Nephron (organoid): ENCODE measurements at regions not wholly inside any gene's neighbourhood (a gene's known extent, or its start where the extent isn't known, plus 50 kb on each side); places are given as distances from the start of the nearest gene placed in this dataset.
A peak's percentile ranks its signal among the peaks of the same experiment; 100 is the strongest.
"Not testable (repeated sequence)": the region's sequence is repeated elsewhere in the genome, so short reads cannot be mapped to it uniquely, and the experiment has no call there.

Experiments
- H3K27ac Mint-ChIP-seq, 3 experiments: 2 replicates each; pipeline ENCODE4 v1.8.0; 2020; ENCODE audit warnings: mixed read lengths in 3 of 3, mild to moderate bottlenecking in 2 of 3, moderate library complexity in 1 of 3
- H3K27me3 Mint-ChIP-seq: 2 replicates; pipeline ENCODE4 v1.8.0; 2021; ENCODE audit warnings: low read depth, mild to moderate bottlenecking, moderate library complexity, mixed read lengths
- H3K36me3 Mint-ChIP-seq: 2 replicates; pipeline ENCODE4 v1.8.0; 2020; ENCODE audit warnings: low read depth, mixed read lengths
- H3K4me1 Mint-ChIP-seq: 2 replicates; pipeline ENCODE4 v1.8.0; 2020; ENCODE audit warnings: mixed read lengths
- H3K4me3 Mint-ChIP-seq, 3 experiments: 2 replicates each; pipeline ENCODE4 v1.8.0; 2020; ENCODE audit warnings: mild to moderate bottlenecking in 3 of 3, mixed read lengths in 3 of 3, moderate library complexity in 2 of 3
- H3K9me3 Mint-ChIP-seq: 2 replicates; pipeline ENCODE4 v1.8.0; 2020; ENCODE audit warnings: mixed read lengths
- TF ChIP-seq, protein P1 (sequence below), 3 experiments: fragments of 200-600 bp; sonication (generic); IDR thresholded peaks; one replicate each; pipeline ENCODE4 v1.5.0; 2021; ENCODE audit warnings: antibody characterized with exemption in 3 of 3; ENCODE audit not compliant: unreplicated experiment in 3 of 3

DNA sequence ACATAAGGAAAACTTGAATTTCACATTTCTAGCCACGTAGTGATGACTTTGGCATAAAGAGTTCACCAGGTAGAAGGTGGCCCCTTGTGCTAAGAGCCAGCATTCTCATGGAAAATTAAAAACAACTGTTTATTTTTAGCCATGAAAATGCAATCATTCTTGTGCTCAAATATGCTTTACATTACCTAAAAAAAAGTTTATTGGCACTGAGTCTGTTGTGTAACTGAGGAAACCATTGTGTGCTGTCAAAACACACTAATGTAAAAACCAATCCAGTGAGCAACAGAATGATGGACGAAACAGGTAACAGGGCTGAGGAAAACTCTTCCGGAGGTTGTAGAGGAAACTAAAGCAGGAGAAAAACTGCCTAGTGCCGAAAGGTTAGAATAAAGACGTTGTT is 287.0 kb upstream of the TMC3 start:
- no peaks in the 10 kb centered on the region for H3K9me3 Mint-ChIP-seq
- H3K4me3 Mint-ChIP-seq = no peak overlapping the region
- peaks cover 4% of the 10 kb centered on the region for H3K36me3 Mint-ChIP-seq
- peak overlapping the region in 1 of 3 experiments; percentile 37 for H3K27ac Mint-ChIP-seq
- H3K4me1 Mint-ChIP-seq = no peaks in the 10 kb centered on the region
- TF ChIP-seq, protein P1, sequence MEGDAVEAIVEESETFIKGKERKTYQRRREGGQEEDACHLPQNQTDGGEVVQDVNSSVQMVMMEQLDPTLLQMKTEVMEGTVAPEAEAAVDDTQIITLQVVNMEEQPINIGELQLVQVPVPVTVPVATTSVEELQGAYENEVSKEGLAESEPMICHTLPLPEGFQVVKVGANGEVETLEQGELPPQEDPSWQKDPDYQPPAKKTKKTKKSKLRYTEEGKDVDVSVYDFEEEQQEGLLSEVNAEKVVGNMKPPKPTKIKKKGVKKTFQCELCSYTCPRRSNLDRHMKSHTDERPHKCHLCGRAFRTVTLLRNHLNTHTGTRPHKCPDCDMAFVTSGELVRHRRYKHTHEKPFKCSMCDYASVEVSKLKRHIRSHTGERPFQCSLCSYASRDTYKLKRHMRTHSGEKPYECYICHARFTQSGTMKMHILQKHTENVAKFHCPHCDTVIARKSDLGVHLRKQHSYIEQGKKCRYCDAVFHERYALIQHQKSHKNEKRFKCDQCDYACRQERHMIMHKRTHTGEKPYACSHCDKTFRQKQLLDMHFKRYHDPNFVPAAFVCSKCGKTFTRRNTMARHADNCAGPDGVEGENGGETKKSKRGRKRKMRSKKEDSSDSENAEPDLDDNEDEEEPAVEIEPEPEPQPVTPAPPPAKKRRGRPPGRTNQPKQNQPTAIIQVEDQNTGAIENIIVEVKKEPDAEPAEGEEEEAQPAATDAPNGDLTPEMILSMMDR (IDR thresholded peaks at IDR 0.05; ENCODE audit: unreplicated experiment in 3 of 3) = no peak
- H3K27me3 Mint-ChIP-seq = no peaks in the 10 kb centered on the region

DNA sequence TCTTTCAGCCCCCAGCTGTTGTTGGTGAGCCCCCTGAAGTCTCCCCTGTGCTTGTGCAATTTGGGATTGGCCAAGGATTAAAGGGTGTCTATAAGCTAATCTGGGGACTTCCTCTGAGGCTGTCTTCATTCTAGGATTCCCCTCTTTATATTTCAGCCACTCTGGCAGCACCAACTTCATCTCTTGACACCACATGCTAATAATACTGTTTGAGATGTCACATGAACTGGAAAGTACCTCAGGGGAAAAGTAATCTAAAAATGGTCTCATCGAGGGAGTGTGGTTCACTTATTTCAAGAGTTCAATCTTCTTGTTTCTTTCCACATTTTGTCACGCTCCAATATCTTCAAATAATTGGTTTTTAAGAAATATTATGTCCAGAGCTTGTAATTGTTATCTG is 279.2 kb upstream of the TMC3 start:
- Mint-ChIP-seq H3K27ac (no peak overlapping the region), H3K9me3 (no peaks in the 10 kb centered on the region), H3K36me3 (peaks cover 8% of the 10 kb centered on the region), H3K4me3 (no peak overlapping the region), H3K4me1 (no peaks in the 10 kb centered on the region), H3K27me3 (no peaks in the 10 kb centered on the region)
- TF ChIP-seq, protein P1 (IDR thresholded peaks at IDR 0.05; ENCODE audit: unreplicated experiment in 3 of 3) = no peak

DNA sequence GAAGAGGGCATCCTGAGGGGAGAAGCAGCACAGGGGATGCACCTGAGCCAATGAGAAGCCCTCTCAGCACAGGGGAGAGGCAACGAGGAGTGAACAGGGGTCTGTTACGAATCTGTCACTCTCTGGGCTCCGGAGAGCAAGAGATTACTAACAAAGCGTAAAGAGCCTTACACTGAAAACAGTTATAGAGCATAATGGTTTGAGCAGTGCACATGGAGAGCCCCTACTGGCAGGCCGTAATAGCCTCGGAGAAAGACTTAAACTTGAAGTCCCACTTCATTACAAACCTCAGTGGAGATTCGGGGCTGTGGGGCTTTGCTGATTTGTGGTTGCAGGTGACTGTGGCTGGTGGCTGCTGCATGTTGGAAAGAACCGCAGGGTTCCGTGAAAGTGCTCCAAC is 271.5 kb upstream of the TMC3 start:
- TF ChIP-seq, protein P1 (IDR thresholded peaks at IDR 0.05; ENCODE audit: unreplicated experiment in 3 of 3) = no peak
- Mint-ChIP-seq H3K4me1 (peaks cover 5% of the 10 kb centered on the region), H3K9me3 (peaks cover 6% of the 10 kb centered on the region), H3K4me3 (no peak overlapping the region), H3K27ac (no peak overlapping the region), H3K36me3 (peaks cover 8% of the 10 kb centered on the region), H3K27me3 (no peaks in the 10 kb centered on the region)

DNA sequence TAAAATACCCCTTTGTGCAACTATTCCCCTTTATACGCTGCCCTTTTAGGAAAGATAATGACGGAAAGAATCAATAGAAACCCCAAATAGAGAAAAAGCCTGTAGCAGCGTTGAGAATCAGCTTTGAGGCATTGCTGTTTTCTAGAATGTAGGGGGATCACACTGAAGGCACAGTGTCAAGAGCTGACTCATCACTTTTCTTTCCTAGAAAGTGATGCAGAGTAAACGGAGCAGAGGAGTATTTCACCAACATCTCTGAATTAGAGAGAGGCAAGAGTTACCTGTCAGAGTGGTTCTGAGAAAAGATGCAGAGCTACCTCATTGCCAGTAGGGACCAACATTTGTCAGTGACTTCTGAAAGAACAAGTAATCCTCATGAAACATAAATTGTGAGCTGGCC is 269.8 kb upstream of the TMC3 start:
- TF ChIP-seq, protein P1 (IDR thresholded peaks at IDR 0.05; ENCODE audit: unreplicated experiment in 3 of 3) = no peak
- H3K27me3 Mint-ChIP-seq = no peaks in the 10 kb centered on the region
- peaks cover 5% of the 10 kb centered on the region for H3K4me1 Mint-ChIP-seq
- H3K4me3 Mint-ChIP-seq = no peak overlapping the region
- no peak overlapping the region for H3K27ac Mint-ChIP-seq
- peaks cover 20% of the 10 kb centered on the region for H3K9me3 Mint-ChIP-seq
- H3K36me3 Mint-ChIP-seq = peaks cover 22% of the 10 kb centered on the region

DNA sequence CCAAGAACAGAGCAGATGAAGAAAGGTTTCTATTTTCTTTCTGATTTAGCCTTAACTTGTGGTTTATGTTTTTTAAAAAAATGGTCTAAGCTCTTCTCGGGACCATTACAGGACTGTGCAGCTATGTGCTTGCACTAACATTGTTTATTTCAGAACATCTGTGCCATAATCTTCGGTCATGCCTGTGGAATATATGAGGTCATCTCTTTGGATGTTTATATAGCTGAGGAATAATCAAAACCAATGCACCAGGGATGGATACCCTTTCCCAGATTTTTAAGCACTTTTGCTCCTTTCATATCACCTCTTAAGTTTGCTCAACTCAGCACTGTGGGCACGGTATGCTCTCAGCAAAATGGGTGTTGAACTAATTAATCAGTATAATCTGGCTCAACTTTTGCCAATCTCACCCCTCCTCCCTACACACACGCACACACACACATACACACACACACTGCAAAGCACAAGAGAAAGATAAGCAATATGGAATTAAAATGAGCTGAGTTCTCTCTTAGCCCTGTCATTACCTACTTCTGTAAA is 268.5 kb upstream of the TMC3 start:
- TF ChIP-seq, protein P1 (IDR thresholded peaks at IDR 0.05; ENCODE audit: unreplicated experiment in 3 of 3) = no peak
- Mint-ChIP-seq H3K9me3 (peaks cover 26% of the 10 kb centered on the region), H3K36me3 (peaks cover 22% of the 10 kb centered on the region), H3K27me3 (no peaks in the 10 kb centered on the region), H3K4me3 (no peak overlapping the region), H3K4me1 (peaks cover 5% of the 10 kb centered on the region), H3K27ac (peak overlapping the region in 2 of 3 experiments; percentile 34 to 74)

DNA sequence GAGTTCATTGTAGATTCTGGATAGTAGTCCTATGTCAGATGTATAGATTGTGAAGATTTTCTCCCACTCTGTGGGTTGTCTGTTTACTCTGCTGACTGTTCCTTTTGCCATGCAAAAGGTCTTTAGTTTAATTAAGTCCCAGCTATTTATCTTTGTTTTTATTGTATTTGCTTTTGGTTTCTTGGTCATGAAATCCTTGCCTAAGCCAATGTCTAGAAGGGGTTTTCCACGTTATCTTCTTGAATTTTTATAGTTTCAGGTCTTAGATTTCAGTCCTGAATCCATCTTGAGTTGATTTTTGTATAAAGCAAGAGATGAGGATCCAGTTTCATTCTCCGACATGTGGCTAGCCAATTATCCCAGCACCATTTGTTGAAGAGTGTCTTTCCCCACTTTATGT is 262.1 kb upstream of the TMC3 start:
- not testable (repeated sequence) for H3K27me3 Mint-ChIP-seq, H3K4me3 Mint-ChIP-seq, H3K4me1 Mint-ChIP-seq, H3K27ac Mint-ChIP-seq
- Mint-ChIP-seq H3K36me3 (peaks cover 18% of the 10 kb centered on the region), H3K9me3 (peaks cover 43% of the 10 kb centered on the region)
